Loucy (cell line): ENCODE measurements at regions not wholly inside any gene's neighbourhood (a gene's known extent, or its start where the extent isn't known, plus 50 kb on each side); places are given as distances from the start of the nearest gene placed in this dataset.

Experiments
- H2AFZ ChIP-seq: fragments of 200-600 bp; sonication (generic); 2 replicates; pipeline ENCODE4 v1.6.0; 2016; ENCODE audit warnings: antibody characterized with exemption, mild to moderate bottlenecking, low read length, moderate library complexity
- H3F3A ChIP-seq: fragments of 200-600 bp; 2 replicates; pipeline ENCODE4 v1.6.0; 2016; ENCODE audit warnings: antibody characterized with exemption, low read depth, mild to moderate bottlenecking
- H3K27me3 ChIP-seq: fragments of 200-600 bp; sonication (generic); 2 replicates; pipeline ENCODE4 v1.6.1; 2014; ENCODE audit warnings: low read length, mild to moderate bottlenecking; ENCODE audit not compliant: insufficient read depth, poor library complexity, severe bottlenecking
- H3K36me3 ChIP-seq: fragments of 200-600 bp; sonication (generic); 2 replicates; pipeline ENCODE4 v1.6.1; 2016; ENCODE audit warnings: low read length; ENCODE audit not compliant: insufficient read depth
- H3K4me1 ChIP-seq: fragments of 200-600 bp; sonication (generic); 2 replicates; pipeline ENCODE4 v1.5.1; 2014; ENCODE audit warnings: low read length, mild to moderate bottlenecking; ENCODE audit not compliant: insufficient read depth, poor library complexity, severe bottlenecking
- H3K4me2 ChIP-seq: fragments of 200-600 bp; sonication (generic); 2 replicates; pipeline ENCODE4 v1.6.0; 2014; ENCODE audit warnings: antibody characterized with exemption, low read length, low read depth, mild to moderate bottlenecking; ENCODE audit not compliant: poor library complexity, severe bottlenecking
- H3K4me3 ChIP-seq: fragments of 200-600 bp; sonication (generic); 2 replicates; pipeline ENCODE4 v1.5.1; 2014; ENCODE audit warnings: low read length, mild to moderate bottlenecking, mixed read lengths; ENCODE audit not compliant: poor library complexity, severe bottlenecking
- H3K79me2 ChIP-seq: fragments of 200-600 bp; sonication (generic); 2 replicates; pipeline ENCODE4 v1.6.1; 2014; ENCODE audit warnings: low read length; ENCODE audit not compliant: insufficient read depth
- H3K9ac ChIP-seq: fragments of 200-600 bp; sonication (generic); 2 replicates; pipeline ENCODE4 v1.6.0; 2014; ENCODE audit warnings: mild to moderate bottlenecking, low read depth, low read length, moderate library complexity; ENCODE audit not compliant: poor library complexity, severe bottlenecking
- H3K9me2 ChIP-seq: fragments of 200-600 bp; sonication (generic); replicated peaks from 2 replicates; pipeline ENCODE4 v1.6.1; 2016; ENCODE audit warnings: low read depth, low read length, mixed read lengths
- H3K9me3 ChIP-seq: fragments of 200-600 bp; sonication (generic); 2 replicates; pipeline ENCODE4 v1.6.1; 2014; ENCODE audit warnings: mild to moderate bottlenecking, antibody characterized with exemption, low read length, low read depth; ENCODE audit not compliant: insufficient read depth
- H4K20me1 ChIP-seq: fragments of 200-600 bp; sonication (generic); 2 replicates; pipeline ENCODE4 v1.6.0; 2014; ENCODE audit warnings: antibody characterized with exemption, low read length, mild to moderate bottlenecking; ENCODE audit not compliant: insufficient read depth, poor library complexity, severe bottlenecking
- EZH2phosphoT487 ChIP-seq: fragments of 200-600 bp; IDR thresholded peaks from 2 replicates; pipeline ENCODE4 v1.6.1; 2018; ENCODE audit warnings: antibody characterized with exemption, mild to moderate bottlenecking, moderate library complexity, borderline replicate concordance
- TF ChIP-seq, protein P1 (sequence below): fragments of 200-600 bp; sonication (generic); conservative IDR thresholded peaks from 2 replicates; pipeline ENCODE4 v1.5.1; 2014; ENCODE audit warnings: mild to moderate bottlenecking, antibody characterized with exemption, low read length

DNA sequence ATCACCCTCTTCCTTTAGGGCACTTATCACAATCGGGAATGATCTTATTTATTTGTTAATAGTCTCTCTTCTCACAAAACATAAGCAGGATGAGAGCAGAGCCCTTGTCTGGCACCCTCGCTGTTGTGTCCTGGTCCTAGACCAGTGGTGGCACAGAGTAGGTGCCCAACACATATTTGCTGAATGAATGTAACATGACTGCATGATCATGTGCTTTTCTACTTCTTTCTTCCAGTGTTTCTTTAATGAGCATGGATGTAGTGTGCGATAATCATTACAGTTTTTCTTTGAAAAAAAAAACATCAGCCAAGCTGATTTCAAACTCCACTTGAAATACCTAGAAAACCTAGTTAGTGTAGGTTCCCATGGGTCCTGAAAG lies 164.1 kb downstream of the CHIC2 start:
- H4K20me1 ChIP-seq: no peaks in the 10 kb centered on the region
- no peaks in the 10 kb centered on the region for H3F3A ChIP-seq
- TF ChIP-seq EZH2phosphoT487: no peak
- TF ChIP-seq, protein P1, sequence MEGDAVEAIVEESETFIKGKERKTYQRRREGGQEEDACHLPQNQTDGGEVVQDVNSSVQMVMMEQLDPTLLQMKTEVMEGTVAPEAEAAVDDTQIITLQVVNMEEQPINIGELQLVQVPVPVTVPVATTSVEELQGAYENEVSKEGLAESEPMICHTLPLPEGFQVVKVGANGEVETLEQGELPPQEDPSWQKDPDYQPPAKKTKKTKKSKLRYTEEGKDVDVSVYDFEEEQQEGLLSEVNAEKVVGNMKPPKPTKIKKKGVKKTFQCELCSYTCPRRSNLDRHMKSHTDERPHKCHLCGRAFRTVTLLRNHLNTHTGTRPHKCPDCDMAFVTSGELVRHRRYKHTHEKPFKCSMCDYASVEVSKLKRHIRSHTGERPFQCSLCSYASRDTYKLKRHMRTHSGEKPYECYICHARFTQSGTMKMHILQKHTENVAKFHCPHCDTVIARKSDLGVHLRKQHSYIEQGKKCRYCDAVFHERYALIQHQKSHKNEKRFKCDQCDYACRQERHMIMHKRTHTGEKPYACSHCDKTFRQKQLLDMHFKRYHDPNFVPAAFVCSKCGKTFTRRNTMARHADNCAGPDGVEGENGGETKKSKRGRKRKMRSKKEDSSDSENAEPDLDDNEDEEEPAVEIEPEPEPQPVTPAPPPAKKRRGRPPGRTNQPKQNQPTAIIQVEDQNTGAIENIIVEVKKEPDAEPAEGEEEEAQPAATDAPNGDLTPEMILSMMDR: no peak
- H3K27me3 ChIP-seq: no peaks in the 10 kb centered on the region
- H3K36me3 ChIP-seq: no peaks in the 10 kb centered on the region
- no peaks in the 10 kb centered on the region for H3K9me2 ChIP-seq
- H3K79me2 ChIP-seq: no peaks in the 10 kb centered on the region
- no peak overlapping the region for H2AFZ ChIP-seq
- H3K4me2 ChIP-seq: no peak overlapping the region
- H3K4me1 ChIP-seq: no peaks in the 10 kb centered on the region
- no peaks in the 10 kb centered on the region for H3K9me3 ChIP-seq
- H3K4me3 ChIP-seq: no peak overlapping the region
- H3K9ac ChIP-seq: no peak overlapping the region

- H2AFZ ChIP-seq: no peak overlapping the region
- H3K4me3 ChIP-seq: no peak overlapping the region
- H3F3A ChIP-seq: no peaks in the 10 kb centered on the region
- no peaks in the 10 kb centered on the region for H3K4me1 ChIP-seq
- no peak overlapping the region for H3K4me2 ChIP-seq
- no peaks in the 10 kb centered on the region for H3K27me3 ChIP-seq
- H3K9me3 ChIP-seq: no peaks in the 10 kb centered on the region
- H3K9me2 ChIP-seq: no peaks in the 10 kb centered on the region
- H4K20me1 ChIP-seq: no peaks in the 10 kb centered on the region
- H3K36me3 ChIP-seq: no peaks in the 10 kb centered on the region
- TF ChIP-seq EZH2phosphoT487: no peak
- no peak overlapping the region for H3K9ac ChIP-seq
- no peaks in the 10 kb centered on the region for H3K79me2 ChIP-seq
Measured at GRCh38 chr4:53899586-53900270, 164.7 kb downstream of the CHIC2 start.

GRCh38 chr4:53895137-53895536 lies 169.3 kb downstream of the CHIC2 start:
- Histone ChIP-seq H3K27me3 (no peaks in the 10 kb centered on the region), H3K4me3 (no peak overlapping the region), H4K20me1 (no peaks in the 10 kb centered on the region), H3K9me2 (no peaks in the 10 kb centered on the region), H3K4me2 (no peak overlapping the region), H3F3A (no peaks in the 10 kb centered on the region), H3K79me2 (no peaks in the 10 kb centered on the region), H3K9me3 (no peaks in the 10 kb centered on the region), H3K4me1 (no peaks in the 10 kb centered on the region), H3K36me3 (no peaks in the 10 kb centered on the region), H3K9ac (no peak overlapping the region), H2AFZ (no peak overlapping the region)
- TF ChIP-seq EZH2phosphoT487: no peak
- TF ChIP-seq, protein P1: no peak

DNA sequence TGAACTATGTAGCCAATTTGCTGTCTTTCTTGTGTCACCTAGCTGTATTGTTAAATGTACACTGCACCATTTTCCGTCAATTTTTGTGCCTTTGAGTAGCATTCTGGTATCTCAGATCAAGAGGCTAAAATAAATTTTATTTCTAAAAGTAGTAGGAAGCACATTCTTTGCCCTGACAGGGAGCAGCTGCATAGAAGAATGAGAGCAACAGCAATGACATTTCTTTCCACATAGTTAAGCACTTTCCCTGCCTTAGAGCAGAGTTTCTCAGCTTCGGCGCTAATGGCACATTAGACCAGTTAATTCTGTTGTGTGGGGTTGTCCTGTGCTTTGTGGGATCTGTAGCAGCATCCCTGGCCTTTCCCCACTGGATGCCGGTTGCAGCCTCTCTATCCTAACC lies 173.9 kb downstream of the CHIC2 start:
- H3K36me3 ChIP-seq: no peaks in the 10 kb centered on the region
- H3K4me3 ChIP-seq: no peak overlapping the region

More for the DNA sequence above, 173.9 kb downstream of the CHIC2 start:
- Histone ChIP-seq H4K20me1 (no peaks in the 10 kb centered on the region), H3K9ac (no peak overlapping the region), H3K79me2 (no peaks in the 10 kb centered on the region), H3K27me3 (no peaks in the 10 kb centered on the region), H3F3A (no peaks in the 10 kb centered on the region), H3K9me2 (no peaks in the 10 kb centered on the region), H3K4me1 (no peaks in the 10 kb centered on the region), H2AFZ (no peak overlapping the region), H3K4me2 (no peak overlapping the region), H3K9me3 (no peaks in the 10 kb centered on the region)
- TF ChIP-seq EZH2phosphoT487: no peak
- TF ChIP-seq, protein P1: no peak
